Mesodermal cell (in vitro differentiated cells): ENCODE measurements at regions not wholly inside any gene's neighbourhood (a gene's known extent, or its start where the extent isn't known, plus 50 kb on each side); places are given as distances from the start of the nearest gene placed in this dataset.

ENCODE experiments used
- H3K27ac ChIP-seq: 2 replicates; pipeline ENCODE4 v1.7.0; 2013; ENCODE audit warnings: mild to moderate bottlenecking, low read depth, low read length, moderate library complexity; ENCODE audit not compliant: severe bottlenecking
- H3K36me3 ChIP-seq: 2 replicates; pipeline ENCODE4 v1.7.1; 2013; ENCODE audit warnings: mild to moderate bottlenecking, low read length, moderate library complexity; ENCODE audit not compliant: control insufficient read depth, insufficient read depth
- H3K4me1 ChIP-seq: one replicate; pipeline ENCODE4 v1.7.1; 2013; ENCODE audit warnings: mild to moderate bottlenecking, low read length; ENCODE audit not compliant: insufficient read depth, control insufficient read depth, poor library complexity, severe bottlenecking
- H3K4me3 ChIP-seq: 2 replicates; pipeline ENCODE4 v1.7.0; 2013; ENCODE audit warnings: low read length, control low read depth, mild to moderate bottlenecking; ENCODE audit not compliant: insufficient read depth, poor library complexity, severe bottlenecking; ENCODE audit errors: extremely low read depth
- H3K9me3 ChIP-seq: 2 replicates; pipeline ENCODE4 v1.7.1; 2013; ENCODE audit warnings: mild to moderate bottlenecking, low read length, moderate library complexity; ENCODE audit not compliant: control insufficient read depth
- WGBS, 2 experiments: methylation state at CpG; one replicate each; pipeline ENCODE4 v1.1.5; 2013; ENCODE audit warnings: missing lambda C conversion rate in 2 of 2; ENCODE audit not compliant: insufficient coverage in 2 of 2; 5-methylcytosine and 5-hydroxymethylcytosine counted together

GRCh38 chr21:16044676-16045075 lies 314.9 kb downstream of the USP25 start:
- no peak overlapping the region for H3K27ac ChIP-seq
- no peaks in the 10 kb centered on the region for H3K36me3 ChIP-seq
- H3K4me3 ChIP-seq: no peak overlapping the region
- H3K9me3 ChIP-seq: no peaks in the 10 kb centered on the region
- no peaks in the 10 kb centered on the region for H3K4me1 ChIP-seq

GRCh38 chr21:16046656-16047330 lies 317.0 kb downstream of the USP25 start:
- H3K27ac ChIP-seq: no peak overlapping the region
- H3K4me3 ChIP-seq: no peak overlapping the region
- no peaks in the 10 kb centered on the region for H3K9me3 ChIP-seq
- 82 to 100% methylated on average over 2 of the region's 5 CpGs for WGBS, 2 experiments
- no peaks in the 10 kb centered on the region for H3K36me3 ChIP-seq
- H3K4me1 ChIP-seq: no peaks in the 10 kb centered on the region

GRCh38 chr21:16047904-16048303 lies 318.1 kb downstream of the USP25 start:
- H3K27ac ChIP-seq: no peak overlapping the region

GRCh38 chr21:16055014-16055413 lies 325.2 kb downstream of the USP25 start:
- H3K9me3 ChIP-seq: peaks cover 4% of the 10 kb centered on the region
- H3K36me3 ChIP-seq: no peaks in the 10 kb centered on the region
- H3K27ac ChIP-seq: no peak overlapping the region
- no peak overlapping the region for H3K4me3 ChIP-seq
- 86% methylated on average over 1 of the region's 1 CpG; no CpG with 5 or more reads in 1 of the 2 experiments for WGBS, 2 experiments
- no peaks in the 10 kb centered on the region for H3K4me1 ChIP-seq

More at GRCh38 chr21:16047904-16048303, 318.1 kb downstream of the USP25 start:
- no peaks in the 10 kb centered on the region for H3K4me1 ChIP-seq
- H3K9me3 ChIP-seq: no peaks in the 10 kb centered on the region
- no peaks in the 10 kb centered on the region for H3K36me3 ChIP-seq
- WGBS, 2 experiments: 100% methylated on average over 1 of the region's 3 CpGs; no CpG with 5 or more reads in 1 of the 2 experiments
- no peak overlapping the region for H3K4me3 ChIP-seq

- Histone ChIP-seq H3K27ac (no peak overlapping the region), H3K4me3 (no peak overlapping the region), H3K9me3 (peaks cover 14% of the 10 kb centered on the region), H3K4me1 (no peaks in the 10 kb centered on the region), H3K36me3 (no peaks in the 10 kb centered on the region)
Observed at GRCh38 chr21:16058896-16059295, 329.1 kb downstream of the USP25 start.

GRCh38 chr21:16059981-16060380 lies 330.2 kb downstream of the USP25 start:
- Histone ChIP-seq H3K36me3 (no peaks in the 10 kb centered on the region), H3K4me1 (no peaks in the 10 kb centered on the region), H3K27ac (no peak overlapping the region), H3K4me3 (no peak overlapping the region), H3K9me3 (peaks cover 14% of the 10 kb centered on the region)
- WGBS, 2 experiments: 95 to 100% methylated on average over 4 of the region's 4 CpGs

GRCh38 chr21:16061194-16061593 lies 331.4 kb downstream of the USP25 start:
- no peak overlapping the region for H3K4me3 ChIP-seq
- H3K36me3 ChIP-seq: no peaks in the 10 kb centered on the region
- 89 to 99% methylated on average over 6 to 7 of the region's 9 CpGs for WGBS, 2 experiments
- H3K27ac ChIP-seq: no peak overlapping the region
- no peaks in the 10 kb centered on the region for H3K4me1 ChIP-seq
- H3K9me3 ChIP-seq: peaks cover 14% of the 10 kb centered on the region

- H3K27ac ChIP-seq: no peak overlapping the region
- 80% methylated on average over 1 of the region's 9 CpGs; no CpG with 5 or more reads in 1 of the 2 experiments for WGBS, 2 experiments
Observed at GRCh38 chr21:16069178-16070112, 339.7 kb downstream of the USP25 start.

GRCh38 chr21:16070207-16070651 lies 340.4 kb downstream of the USP25 start:
- Histone ChIP-seq H3K4me3 (no peak overlapping the region), H3K27ac (no peak overlapping the region), H3K9me3 (no peaks in the 10 kb centered on the region), H3K36me3 (no peaks in the 10 kb centered on the region), H3K4me1 (no peaks in the 10 kb centered on the region)
- WGBS, 2 experiments: 94 to 100% methylated on average over 6 of the region's 7 CpGs

More at GRCh38 chr21:16069178-16070112, 339.7 kb downstream of the USP25 start:
- Histone ChIP-seq H3K36me3 (no peaks in the 10 kb centered on the region), H3K4me1 (no peaks in the 10 kb centered on the region), H3K4me3 (no peak overlapping the region), H3K9me3 (no peaks in the 10 kb centered on the region)

GRCh38 chr21:16071092-16071491 lies 341.3 kb downstream of the USP25 start:
- H3K27ac ChIP-seq: no peak overlapping the region
- H3K36me3 ChIP-seq: no peaks in the 10 kb centered on the region
- no peaks in the 10 kb centered on the region for H3K4me1 ChIP-seq
- no peaks in the 10 kb centered on the region for H3K9me3 ChIP-seq
- WGBS, 2 experiments: 87 to 95% methylated on average over 7 to 9 of the region's 9 CpGs
- no peak overlapping the region for H3K4me3 ChIP-seq

- Histone ChIP-seq H3K27ac (no peak overlapping the region), H3K4me1 (no peaks in the 10 kb centered on the region)
Observed at GRCh38 chr21:16071761-16072160, 342.0 kb downstream of the USP25 start.

More at GRCh38 chr21:16071761-16072160, 342.0 kb downstream of the USP25 start:
- Histone ChIP-seq H3K4me3 (no peak overlapping the region), H3K36me3 (no peaks in the 10 kb centered on the region), H3K9me3 (no peaks in the 10 kb centered on the region)
- WGBS, 2 experiments: 80 to 100% methylated on average over 1 of the region's 2 CpGs
